ENCODE measurements at regions not wholly inside any gene's neighbourhood (a gene's known extent, or its start where the extent isn't known, plus 50 kb on each side); places are given as distances from the start of the nearest gene placed in this dataset.

DNA sequence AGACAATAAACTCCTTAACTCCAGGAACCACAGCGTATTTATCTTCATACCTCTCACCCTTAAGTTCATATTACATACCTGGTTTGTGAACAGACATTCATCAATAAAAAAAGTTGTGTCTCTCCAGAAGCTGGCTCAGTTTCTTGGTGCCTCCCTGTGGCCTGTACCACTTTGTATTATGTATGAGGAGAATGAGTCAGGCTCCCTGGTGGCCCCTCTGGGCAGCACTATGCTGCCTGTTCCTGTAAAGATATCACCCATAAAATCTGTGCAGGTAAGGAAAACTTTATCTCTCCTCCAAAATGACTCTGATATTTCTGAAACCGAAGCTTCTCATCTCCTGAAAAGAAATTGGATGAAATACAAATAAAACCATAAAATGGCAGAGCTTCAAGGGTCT is 198.4 kb upstream of the NT5C1B start:
- peak; percentile 53 for DNase-seq (ENCODE audit: low read depth)

- no peak for DNase-seq (ENCODE audit: low read depth)
Observed at GRCh38 chr2:18784245-18784644, 194.9 kb upstream of the NT5C1B start.

GRCh38 chr2:18781541-18782280 is 192.3 kb upstream of the NT5C1B start:
- no peak for DNase-seq (ENCODE audit: low read depth)

- DNase-seq (ENCODE audit: low read depth), result no peak
Observed at GRCh38 chr2:18777250-18777812, 188.0 kb upstream of the NT5C1B start.

- DNase-seq (ENCODE audit: low read depth), result peak; percentile 27
Observed at GRCh38 chr2:18771212-18771611, 181.8 kb upstream of the NT5C1B start.

DNA sequence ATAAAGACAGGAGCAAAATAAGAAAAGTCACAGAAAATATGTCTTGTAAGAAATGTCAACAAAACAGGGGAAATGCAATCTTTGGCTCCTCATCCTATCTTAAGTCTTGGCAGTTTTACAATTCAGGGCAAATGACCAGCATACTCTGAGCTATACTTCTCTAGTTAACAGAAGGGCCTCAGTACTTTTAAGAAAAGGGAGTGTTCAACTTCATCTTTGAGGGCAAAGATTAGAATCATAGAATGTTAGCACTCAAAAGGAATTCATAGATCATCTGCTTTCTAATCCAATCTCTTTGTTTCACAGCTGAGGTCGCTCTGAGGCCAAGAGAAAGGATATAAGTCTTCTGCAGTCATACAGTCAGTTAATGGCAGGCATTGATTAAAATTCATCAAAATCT is 174.0 kb upstream of the NT5C1B start:
- DNase-seq (ENCODE audit: low read depth), result no peak

DNA sequence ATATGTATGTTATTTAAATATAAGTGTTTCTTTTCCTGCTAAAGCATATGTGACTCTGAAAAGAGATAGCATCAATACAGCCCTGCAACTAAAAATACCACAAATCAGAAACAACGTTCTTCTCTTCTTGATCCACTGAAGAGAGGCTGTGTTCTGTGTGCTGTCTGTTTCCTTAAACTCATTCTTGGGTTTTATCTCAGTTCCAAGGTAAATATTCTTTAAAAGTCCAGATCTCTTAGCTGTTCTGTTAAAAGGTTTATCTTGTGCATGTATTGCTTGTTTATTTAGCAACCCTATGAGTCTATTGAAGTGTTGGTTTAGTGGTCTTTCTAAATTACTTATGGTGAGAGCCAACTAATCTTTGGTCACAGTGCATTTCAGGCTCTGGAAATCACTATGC is 173.3 kb upstream of the NT5C1B start:
- peak; percentile 23 for DNase-seq (ENCODE audit: low read depth)

DNA sequence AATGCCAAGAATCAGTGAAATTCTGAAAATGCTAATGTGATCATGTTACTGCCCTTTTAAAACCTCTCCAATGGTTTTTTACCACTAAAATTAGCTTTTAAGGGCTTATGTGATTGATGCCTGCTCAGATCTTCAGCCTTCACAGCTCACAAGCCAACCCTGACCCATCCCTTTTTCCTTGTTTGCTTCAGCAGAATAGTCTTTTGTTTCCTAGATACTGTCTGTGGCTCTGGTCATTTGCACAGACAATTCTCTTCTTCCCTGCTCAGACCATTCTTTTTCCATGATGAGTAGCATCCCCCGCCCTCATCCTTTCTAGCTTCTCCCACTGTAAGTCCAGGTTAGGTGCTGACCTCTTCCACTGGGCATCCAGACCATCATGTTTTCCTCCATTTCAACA is 164.9 kb upstream of the NT5C1B start:
- DNase-seq (ENCODE audit: low read depth), result no peak

DNA sequence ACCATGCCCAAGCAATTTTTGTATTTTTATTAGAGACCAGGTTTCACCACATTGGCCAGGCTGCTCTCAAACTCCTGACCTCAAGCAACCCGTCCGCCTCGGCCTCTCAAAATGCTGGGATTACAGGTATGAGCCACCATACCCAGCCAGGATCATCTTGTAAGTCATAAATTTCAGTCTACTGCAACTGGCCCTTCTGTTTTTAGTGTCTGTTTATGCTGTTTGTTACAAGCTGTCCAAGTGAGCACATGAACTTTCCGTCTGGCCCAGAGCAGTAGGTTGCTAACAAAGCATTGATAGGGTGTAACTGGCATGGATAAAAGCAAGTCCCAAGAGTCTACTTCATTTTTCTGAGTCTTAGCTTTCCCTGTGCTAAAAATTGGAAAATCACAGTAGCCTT is 164.4 kb upstream of the NT5C1B start:
- no peak for DNase-seq (ENCODE audit: low read depth)

DNA sequence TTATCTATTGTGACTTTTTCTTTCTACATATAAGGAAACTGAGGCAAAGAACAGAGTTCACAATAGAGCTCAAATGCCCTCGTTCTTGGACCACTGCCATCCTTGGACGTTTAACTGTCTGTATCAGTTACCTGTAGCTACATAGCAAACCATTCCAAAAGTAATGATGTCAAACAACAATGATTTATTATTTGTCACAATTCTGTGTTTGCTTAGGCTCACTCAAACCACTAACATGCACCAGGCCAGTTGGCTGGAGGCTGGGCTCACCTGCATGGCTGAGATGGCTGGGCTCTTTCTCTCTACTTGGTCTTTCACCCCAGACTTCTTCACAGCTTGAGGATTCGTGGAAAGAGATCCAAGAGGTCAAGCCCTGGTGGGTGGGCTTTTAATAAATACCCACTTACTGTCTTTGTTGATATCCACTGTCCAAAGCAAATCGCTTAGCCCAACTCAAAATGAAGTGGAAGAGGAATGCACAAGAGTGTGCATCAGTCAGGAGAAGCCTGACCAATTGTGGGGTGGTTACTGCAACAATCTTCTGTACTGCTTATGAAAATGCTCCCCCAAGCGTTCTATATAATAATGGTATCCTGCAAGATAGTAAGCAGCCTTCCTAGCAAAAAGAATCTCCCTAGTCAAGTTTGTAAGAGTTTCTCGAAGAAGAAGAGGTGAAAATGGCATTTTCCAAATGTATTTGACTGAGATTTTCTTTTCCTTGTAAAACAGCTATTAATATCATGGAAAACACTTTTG is 163.5 kb upstream of the NT5C1B start:
- no peak for DNase-seq (ENCODE audit: low read depth)

DNA sequence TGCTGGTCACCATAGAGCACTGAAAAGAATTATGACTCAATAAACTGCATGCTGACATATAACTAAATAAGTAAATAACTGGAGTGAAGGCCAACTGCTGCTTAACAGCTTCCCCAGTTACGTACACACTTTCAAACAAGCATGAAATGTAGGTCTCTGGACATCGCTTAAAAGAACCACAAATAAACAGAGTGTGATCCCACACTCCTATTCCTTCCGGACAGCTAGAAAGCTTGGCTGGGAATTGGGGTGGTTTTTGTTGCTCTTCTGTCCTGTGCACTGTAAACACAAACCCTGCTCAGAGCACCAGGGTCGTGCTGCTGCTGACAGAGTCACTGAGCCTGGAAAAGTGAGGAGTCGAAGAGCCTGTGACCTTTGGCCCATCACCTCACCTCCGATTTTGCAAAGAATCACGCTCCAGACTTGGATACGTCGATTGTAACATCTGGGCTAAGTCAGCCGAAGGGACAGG is 162.7 kb upstream of the NT5C1B start:
- DNase-seq (ENCODE audit: low read depth), result no peak

GRCh38 chr2:18750672-18751554 is 161.5 kb upstream of the NT5C1B start:
- DNase-seq (ENCODE audit: low read depth), result no peak

DNA sequence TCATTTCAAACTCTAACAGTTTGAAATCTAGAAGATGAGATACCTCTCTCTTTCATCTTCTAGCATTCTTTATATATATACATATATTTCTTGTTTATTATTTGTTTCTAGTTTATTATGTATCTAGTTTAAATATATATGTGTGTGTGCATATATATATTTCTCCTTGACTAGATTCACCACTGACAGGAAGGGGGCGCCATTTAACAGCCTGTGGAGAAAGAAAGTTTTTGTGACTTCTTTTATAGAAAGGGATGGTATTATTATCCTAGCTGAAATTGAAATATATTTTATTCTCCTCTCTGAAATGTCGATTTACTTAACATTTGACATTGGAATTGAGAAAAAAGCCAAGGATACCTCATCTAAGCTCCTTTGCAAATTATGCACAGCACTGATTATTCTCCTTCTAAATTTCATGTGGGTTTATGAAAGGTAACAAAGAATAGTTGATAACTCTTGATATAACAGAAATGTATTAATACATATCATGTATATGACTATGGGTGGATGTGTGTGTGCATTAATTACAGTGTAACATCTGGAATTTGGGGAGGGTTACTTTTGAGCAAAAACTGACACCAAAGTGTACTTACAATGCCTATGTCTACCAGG is 160.7 kb upstream of the NT5C1B start:
- peak; percentile 53 for DNase-seq (ENCODE audit: low read depth)

DNA sequence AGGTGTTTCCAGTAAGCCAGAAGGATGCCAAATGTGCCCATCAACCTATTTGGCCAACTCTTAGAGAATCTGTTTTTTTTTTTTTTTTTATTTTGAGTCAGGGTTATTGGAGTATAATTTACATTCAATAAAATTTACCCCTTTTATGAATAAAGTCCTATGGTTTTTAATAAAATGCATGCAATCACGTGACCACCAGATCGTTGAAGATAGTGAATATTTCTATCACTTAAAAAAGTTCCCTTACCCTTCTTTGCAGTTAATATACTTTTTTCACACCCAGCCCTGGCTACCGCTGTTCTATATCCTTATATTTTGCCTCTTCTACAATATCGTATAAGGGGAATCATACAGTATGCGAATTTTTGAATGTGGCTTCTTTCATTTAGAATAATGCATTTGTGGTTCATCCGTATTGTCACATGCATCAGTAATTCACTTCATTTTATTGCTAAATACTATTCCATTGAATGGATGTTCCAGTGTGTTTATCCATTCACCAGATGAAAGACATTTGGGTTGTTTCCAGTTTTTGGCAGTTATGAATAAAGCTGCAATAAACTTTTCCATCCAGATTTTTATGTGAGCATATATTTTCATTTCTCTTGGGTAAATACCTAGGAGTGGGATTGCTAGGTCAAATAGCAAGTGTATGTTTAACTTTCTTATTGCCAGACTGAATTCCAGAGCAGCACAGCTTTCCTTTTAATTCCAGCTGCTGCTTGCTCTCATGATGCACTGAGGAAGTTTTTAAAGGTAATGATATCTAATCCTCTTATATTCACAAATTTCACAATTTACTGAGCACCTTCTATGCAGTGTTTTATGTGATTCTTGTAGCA is 156.3 kb upstream of the NT5C1B start:
- no peak for DNase-seq (ENCODE audit: low read depth)

GRCh38 chr2:18741895-18742732 is 152.7 kb upstream of the NT5C1B start:
- DNase-seq (ENCODE audit: low read depth), result no peak

- DNase-seq (ENCODE audit: low read depth), result no peak
Observed at GRCh38 chr2:18741191-18741590, 151.8 kb upstream of the NT5C1B start.

DNA sequence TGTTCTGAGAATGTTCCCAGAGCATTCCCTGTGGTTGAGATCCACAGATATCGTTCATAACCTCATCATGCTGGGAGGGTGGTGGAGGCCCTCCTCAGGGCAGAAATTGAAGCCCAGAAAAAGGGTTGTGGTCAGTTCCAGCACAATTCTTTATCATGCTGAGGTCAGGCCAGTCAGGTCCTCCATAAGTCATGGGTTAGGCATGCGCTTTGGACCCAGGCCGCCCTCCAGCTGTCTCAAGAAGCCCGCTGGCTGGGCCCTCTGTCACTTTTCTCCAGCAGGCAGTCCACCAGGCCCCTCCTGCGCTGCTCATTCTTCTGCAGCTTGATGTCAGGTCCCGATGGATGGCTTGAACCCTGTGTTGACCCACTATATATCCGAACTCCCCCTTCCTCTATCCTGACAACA is 151.1 kb upstream of the NT5C1B start:
- peak; percentile 32 for DNase-seq (ENCODE audit: low read depth)

- DNase-seq (ENCODE audit: low read depth), result no peak
Observed at GRCh38 chr2:18731666-18732065, 142.3 kb upstream of the NT5C1B start.

- no peak for DNase-seq (ENCODE audit: low read depth)
Observed at GRCh38 chr2:18724371-18725145, 135.2 kb upstream of the NT5C1B start.

Measured in Daoy (cell line).